ENCODE measurements at regions not wholly inside any gene's neighbourhood (a gene's known extent, or its start where the extent isn't known, plus 50 kb on each side); places are given as distances from the start of the nearest gene placed in this dataset.

DNA sequence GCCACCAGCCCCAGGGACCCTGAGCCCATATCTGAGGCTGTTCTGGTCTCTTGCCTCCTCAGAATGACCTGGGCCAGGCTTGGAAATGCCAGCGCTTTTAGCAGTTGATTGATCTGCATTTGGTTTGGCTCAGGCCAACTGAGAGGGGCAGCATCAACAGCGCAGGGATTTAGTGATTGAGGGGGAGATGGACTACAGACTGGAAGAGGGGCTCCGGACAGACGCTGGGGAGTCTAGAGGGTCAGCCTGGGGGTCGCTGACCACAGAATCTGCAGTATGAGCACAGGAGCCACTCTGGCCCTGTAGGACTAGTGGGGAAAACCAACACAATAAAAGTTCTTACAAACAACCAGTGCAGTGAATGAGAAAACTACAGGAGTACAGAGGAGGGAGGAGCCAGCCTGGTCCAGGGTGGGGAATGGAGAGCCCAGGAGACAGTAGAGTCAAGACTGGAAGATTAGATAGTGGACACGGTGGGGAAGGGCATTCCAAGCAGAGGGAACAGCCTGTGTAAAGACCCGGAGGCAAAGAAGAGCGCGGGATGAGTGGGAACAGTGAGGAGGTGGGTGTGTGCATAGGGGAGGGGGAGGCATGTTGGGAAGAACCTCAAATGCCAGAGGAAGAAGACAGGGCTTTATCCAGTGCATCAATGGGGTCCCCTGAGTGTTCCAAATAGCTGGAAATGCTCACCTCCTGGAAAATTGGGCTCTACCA lies 128.9 kb downstream of the MRM1 start:
- ATAC-seq = no peak

DNA sequence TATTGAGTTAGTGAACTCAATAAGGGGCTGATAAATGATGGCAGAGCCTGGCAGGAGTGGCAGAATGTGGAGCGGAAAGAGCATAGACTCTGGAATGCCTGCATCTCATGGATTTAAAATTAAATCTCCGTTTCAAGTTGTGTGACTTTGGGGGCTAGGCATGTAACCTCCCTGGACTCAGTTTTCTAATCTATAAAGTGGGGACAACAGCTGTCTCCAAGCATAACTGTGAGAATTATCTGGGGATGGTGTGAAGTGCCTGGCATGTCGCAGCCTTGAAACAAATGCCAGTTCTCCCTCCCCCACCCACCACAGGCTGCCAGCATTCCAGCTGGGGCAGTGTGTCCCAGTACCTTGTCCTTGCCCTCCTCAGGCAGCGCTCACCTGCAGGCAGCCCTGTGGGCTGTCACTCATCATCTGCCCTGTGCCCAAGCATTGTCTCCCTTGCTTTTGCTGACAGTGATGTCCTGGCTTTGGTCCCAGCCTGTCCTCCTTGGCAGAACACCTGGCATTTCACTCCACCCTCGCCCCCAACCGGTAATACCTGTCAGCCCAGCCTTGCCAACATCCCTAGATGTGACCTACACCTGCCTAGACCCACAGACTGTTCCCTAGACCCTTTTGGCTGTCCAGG lies 129.6 kb downstream of the MRM1 start:
- ATAC-seq = no peak

GRCh38 chr17:36731811-36732210 lies 130.4 kb downstream of the MRM1 start:
- no peak for ATAC-seq

GRCh38 chr17:36732351-36732750 lies 131.0 kb downstream of the MRM1 start:
- ATAC-seq = no peak

GRCh38 chr17:36736201-36737156 lies 135.1 kb downstream of the MRM1 start:
- no peak for ATAC-seq

- ATAC-seq = no peak
These were observed 137.8 kb downstream of the MRM1 start for GRCh38 chr17:36739208-36739607.

DNA sequence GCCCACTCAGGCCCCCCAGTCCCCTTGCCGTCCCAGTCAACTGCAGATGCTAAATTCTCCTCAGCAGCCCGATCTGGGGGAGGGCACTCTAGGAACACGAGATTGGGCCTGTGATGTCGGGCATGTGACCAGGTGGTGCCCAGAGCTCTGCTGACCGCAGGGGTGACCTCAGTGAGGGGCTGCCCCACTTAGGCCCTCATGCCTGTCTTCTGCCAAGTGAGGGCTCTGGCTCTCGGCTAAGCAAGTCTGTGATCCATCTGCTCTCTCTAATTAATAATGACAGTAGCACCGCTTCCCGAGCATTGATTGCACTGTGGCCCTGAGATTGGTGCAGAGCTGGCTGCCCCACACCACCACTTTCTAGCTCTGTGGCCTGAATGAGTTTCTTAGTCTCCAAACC lies 138.8 kb downstream of the MRM1 start:
- no peak for ATAC-seq

DNA sequence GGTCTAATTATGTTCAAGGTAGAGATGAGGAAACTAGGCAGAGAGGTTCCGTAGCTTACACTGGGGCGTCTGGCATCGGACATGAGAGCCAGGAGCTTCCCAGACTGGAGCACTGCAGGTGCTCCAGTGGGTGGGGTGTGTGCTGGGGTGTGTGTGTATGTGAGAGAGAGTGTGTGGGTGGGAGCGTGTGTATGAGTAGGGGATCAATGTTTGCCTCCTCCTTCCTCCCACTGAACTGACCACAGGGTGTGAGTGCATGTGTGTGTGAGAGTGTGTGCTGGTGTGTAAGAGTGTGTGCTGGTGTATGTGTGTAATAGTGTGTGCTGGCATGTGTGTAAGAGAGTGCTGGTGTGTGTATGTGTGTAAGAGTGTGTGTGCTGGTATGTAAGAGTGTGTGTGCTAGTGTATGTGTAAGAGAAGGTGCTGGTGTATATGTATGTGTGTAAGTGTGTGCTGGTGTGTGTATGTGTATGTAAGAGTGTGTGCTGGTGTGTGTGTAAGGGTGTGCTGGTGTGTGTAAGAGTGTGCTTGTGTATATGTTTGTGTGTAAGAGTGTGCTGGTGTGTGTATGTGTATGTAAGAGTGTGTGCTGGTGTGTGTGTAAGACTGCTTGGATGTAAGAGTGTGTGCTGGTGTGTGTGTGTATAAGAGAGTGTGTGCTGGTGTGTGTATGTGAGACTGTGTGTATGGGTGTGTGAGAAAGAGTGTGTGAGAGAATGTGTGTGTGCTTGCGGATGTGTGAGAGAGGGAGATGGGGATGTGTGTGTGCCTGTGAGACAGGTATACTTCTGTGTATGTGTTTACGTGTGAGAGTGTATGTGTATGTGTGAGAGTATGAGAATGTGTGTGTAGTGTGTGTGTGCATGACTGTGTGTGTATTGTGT lies 139.9 kb downstream of the MRM1 start:
- ATAC-seq = no peak

DNA sequence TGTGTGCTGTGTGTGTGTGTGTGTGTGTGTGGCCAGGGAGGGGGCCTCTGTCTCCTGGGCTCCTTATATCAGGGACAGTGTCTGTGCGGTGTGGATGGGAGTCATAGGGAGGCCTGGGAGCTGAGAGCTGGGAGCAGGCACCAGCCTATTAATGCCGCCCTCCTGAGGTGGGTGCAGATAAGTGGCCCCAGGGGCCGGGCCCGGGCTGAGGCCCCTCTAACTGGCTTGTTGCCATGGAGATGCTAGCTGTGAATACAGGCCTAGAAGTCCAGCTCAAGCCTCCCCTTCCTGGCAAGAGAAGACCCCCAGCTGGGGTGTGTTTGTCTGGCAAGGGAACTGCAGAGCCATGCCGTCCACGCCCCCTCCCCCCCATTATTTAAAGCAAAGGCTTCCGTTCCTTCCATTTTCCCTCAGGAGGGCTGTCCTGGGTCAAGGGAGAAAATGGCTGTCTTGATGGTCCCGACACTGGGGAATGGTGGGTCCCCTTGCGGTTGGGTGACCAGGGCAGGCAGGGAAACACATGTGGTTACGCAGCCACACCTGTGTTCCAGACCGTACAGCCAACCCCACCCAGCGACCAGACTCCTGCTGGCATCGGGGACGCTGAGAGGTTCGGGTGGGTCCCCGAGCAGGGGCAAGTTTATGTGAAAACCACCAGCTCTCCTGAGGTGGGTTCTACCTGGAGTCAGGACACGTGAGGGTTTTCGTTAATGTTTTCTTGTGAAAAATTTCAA lies 141.1 kb downstream of the MRM1 start:
- ATAC-seq = no peak

- no peak for ATAC-seq
These were observed 141.7 kb downstream of the MRM1 start for GRCh38 chr17:36743130-36743529.

- ATAC-seq = no peak
These were observed 145.1 kb downstream of the MRM1 start for GRCh38 chr17:36746381-36747053.

- no peak for ATAC-seq
These were observed 146.5 kb downstream of the MRM1 start for GRCh38 chr17:36747861-36748260.

DNA sequence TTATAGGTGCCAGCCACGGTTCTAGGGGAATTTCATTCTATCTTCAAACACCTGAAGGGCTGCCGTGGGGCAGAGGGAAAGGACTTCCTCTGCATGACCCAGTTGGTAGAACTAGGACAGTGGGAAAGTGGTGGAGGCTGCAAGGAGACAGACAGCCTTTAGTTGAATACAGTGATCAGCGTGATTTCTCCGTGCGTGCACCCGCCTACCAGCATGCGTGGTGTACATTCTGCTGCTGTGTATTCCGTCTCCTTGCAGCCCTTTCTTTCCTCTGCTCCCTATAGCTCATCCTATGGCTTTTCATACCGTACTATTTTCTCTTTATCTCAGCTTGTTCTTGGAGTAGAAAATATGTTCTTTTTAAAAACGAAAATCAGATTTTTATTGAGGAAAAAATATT lies 146.9 kb downstream of the MRM1 start:
- ATAC-seq = no peak

- no peak for ATAC-seq
These were observed 148.1 kb downstream of the MRM1 start for GRCh38 chr17:36749493-36749892.

DNA sequence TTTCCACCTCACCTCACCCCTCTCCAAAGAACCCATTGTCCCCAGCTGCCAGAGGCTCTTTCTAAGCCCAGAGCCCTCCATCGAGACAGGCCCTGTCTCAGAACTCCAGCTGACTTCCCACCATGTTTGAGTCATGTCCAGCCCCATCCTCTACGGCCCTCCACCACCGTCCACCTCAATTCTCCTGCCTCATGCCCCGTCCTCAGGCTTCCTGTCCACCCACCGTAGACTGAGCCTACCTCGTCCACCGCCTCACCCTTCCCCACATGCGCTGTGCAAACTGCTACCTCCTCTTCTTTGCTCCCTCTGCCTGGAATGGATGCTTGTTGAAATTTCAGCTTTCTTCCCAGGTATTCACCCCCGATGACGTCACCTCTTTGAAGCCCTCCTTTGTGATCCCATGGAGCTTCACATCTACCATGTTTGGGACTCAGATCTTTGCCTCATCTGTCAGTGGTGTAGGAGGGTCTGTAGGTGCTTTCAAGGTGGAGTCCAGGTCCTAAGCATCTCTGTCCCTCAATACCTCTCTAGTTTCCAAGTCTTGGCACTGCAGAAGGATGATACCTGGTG lies 149.0 kb downstream of the MRM1 start:
- no peak for ATAC-seq

DNA sequence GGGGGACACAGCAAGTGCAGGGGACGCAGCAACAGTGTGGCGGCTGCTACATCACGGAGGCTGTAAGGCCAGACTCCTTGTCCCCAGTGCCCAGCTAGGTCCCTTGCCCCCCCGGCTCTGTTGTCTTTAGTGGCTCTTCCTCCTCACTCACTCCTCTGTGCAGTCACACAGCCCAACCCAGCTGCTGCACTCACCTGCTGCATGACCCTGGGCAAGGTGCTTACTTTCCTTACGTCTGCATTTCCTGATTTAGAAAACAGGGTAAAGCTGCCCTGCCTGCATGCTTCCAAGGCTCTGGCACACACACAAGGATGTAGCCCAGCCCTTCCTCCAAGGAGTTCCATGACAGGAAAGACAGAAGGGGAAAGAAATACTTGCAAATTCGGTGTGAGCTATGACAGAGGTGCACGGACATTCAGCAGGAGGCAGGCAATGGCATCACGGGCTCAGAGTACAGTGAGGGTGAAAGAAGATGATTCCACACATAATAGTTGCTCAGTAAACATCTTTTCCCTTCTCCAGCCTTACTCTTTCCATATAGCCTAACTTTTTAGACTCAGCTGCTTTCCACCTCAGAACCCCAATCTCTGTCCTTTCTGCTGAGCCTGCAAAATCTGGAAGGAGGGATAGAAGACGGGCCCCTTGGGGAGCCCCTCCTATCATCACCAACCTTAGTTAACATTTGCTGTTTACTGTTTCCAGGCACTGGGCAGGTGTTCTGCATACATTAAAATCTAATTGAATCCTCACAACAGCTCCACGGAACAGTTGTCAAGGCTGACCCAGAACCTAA lies 150.9 kb downstream of the MRM1 start:
- no peak for ATAC-seq

GRCh38 chr17:36755586-36755985 lies 154.2 kb downstream of the MRM1 start:
- no peak for ATAC-seq

GRCh38 chr17:36756695-36757094 lies 155.3 kb downstream of the MRM1 start:
- no peak for ATAC-seq

DNA sequence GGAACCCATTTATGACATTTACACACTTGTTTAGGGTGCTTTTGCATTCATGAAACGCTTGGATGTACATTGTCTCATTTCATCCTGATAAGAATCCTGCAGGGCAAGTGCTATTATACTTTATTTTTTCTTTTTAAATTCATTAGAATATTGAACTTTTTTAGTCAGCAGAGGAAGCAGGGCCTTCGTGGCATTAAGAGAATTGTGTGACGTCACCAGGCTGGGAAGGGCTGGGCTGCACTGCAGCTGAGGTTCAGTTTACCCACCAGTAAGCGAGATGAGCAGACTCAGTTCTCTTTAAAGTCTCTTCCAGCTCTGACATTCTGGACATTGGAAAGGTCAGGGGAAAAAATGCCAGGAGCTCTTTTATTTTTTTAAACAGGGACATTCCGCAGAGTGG lies 159.0 kb downstream of the MRM1 start:
- ATAC-seq = no peak
